KMS-11 (cell line): ENCODE measurements at regions not wholly inside any gene's neighbourhood (a gene's known extent, or its start where the extent isn't known, plus 50 kb on each side); places are given as distances from the start of the nearest gene placed in this dataset.

Source experiments
- H2AFZ ChIP-seq: fragments of 200-600 bp; sonication (generic); 2 replicates; pipeline ENCODE4 v1.6.1; 2016; ENCODE audit warnings: antibody characterized with exemption, mixed run types, low read depth
- H3K27ac ChIP-seq: fragments of 200-600 bp; sonication (generic); 2 replicates; pipeline ENCODE4 v1.6.1; 2016; ENCODE audit warnings: mild to moderate bottlenecking, mixed run types
- H3K27me3 ChIP-seq: fragments of 200-600 bp; sonication (generic); 2 replicates; pipeline ENCODE4 v1.6.1; 2017; ENCODE audit warnings: mild to moderate bottlenecking, low read depth, mixed run types, moderate library complexity; ENCODE audit not compliant: insufficient read depth
- H3K36me3 ChIP-seq: fragments of 200-600 bp; sonication (generic); 2 replicates; pipeline ENCODE4 v1.6.1; 2017; ENCODE audit warnings: mild to moderate bottlenecking, mixed run types; ENCODE audit not compliant: insufficient read depth
- H3K4me1 ChIP-seq: fragments of 200-600 bp; sonication (generic); 2 replicates; pipeline ENCODE4 v1.6.1; 2016; ENCODE audit warnings: mild to moderate bottlenecking, low read depth, mixed run types; ENCODE audit not compliant: poor library complexity, severe bottlenecking
- H3K4me2 ChIP-seq: fragments of 200-600 bp; sonication (generic); 2 replicates; pipeline ENCODE4 v1.7.0; 2016; ENCODE audit warnings: mild to moderate bottlenecking, mixed run types
- H3K4me3 ChIP-seq: fragments of 200-600 bp; sonication (generic); IDR thresholded peaks from 2 replicates; pipeline ENCODE4 v1.6.1; 2017; ENCODE audit warnings: low read depth, low read length, mixed read lengths; ENCODE audit not compliant: insufficient read depth
- H3K79me2 ChIP-seq: fragments of 200-600 bp; sonication (generic); 2 replicates; pipeline ENCODE4 v1.6.1; 2016; ENCODE audit warnings: low read depth, mixed run types; ENCODE audit not compliant: insufficient read depth
- H3K9ac ChIP-seq: fragments of 200-600 bp; sonication (generic); 2 replicates; pipeline ENCODE4 v1.6.1; 2016; ENCODE audit warnings: mild to moderate bottlenecking, mixed run types
- H4K20me1 ChIP-seq: fragments of 200-600 bp; sonication (generic); 2 replicates; pipeline ENCODE4 v1.6.1; 2016; ENCODE audit warnings: mild to moderate bottlenecking, mixed run types; ENCODE audit not compliant: insufficient read depth
- TF ChIP-seq, protein P1 (sequence below): fragments of 200-600 bp; sonication (generic); conservative IDR thresholded peaks from 2 replicates; pipeline ENCODE4 v1.6.1; 2017; ENCODE audit warnings: low read depth, mild to moderate bottlenecking, antibody characterized with exemption, low read length, moderate library complexity, mixed read lengths

DNA sequence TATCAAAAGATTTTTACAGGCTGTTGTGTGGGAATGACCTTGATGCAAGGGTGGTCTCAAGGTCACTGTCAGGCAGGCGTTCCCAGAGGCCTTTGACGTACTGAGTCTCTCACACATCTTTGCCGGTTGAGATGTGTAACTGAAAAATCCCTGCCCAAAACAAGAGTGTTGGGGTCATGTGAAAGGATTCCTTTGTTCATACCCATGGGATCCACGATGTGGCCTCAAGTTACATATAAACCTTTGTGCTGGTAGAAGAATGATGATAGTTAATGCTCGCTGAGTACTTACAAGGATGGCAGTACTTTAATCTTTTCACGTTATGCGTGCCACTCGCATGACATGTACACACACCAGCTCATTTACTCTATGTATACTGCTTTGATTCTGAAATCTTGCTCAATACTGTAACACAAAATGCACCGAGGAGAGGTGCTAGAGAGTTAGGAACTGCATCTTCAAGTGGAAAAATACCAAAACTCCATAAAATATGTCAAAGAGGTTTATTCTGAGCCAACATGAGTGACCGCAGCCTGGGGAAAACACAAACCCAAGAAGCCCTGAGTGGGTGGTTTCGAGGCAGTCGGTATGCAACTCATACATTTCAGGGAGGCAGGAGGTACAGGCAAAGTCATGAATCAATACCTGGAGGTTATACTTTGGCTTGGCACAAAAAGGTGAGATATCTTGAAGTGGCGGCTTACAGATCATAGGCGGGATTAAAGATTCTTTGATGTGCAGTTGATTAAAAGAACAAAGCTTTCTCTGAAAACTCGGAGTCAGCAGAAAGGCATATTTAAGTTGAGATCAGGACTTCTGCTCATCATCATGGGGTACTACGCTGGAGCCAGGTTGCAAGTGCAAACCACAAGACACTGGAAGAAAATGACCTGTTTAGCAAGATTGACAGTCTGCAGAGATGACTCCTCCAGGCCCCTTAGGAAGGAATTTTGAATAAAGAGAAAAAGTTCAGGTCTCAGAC is 87.4 kb upstream of the ARHGEF7 start:
- Histone ChIP-seq H3K4me3 (no peak overlapping the region), H3K4me1 (no peaks in the 10 kb centered on the region), H3K27me3 (no peaks in the 10 kb centered on the region), H3K79me2 (no peaks in the 10 kb centered on the region), H3K4me2 (no peak overlapping the region), H3K9ac (no peak overlapping the region), H3K27ac (no peak overlapping the region), H2AFZ (no peak overlapping the region), H3K36me3 (no peaks in the 10 kb centered on the region), H4K20me1 (no peaks in the 10 kb centered on the region)
- TF ChIP-seq, protein P1, sequence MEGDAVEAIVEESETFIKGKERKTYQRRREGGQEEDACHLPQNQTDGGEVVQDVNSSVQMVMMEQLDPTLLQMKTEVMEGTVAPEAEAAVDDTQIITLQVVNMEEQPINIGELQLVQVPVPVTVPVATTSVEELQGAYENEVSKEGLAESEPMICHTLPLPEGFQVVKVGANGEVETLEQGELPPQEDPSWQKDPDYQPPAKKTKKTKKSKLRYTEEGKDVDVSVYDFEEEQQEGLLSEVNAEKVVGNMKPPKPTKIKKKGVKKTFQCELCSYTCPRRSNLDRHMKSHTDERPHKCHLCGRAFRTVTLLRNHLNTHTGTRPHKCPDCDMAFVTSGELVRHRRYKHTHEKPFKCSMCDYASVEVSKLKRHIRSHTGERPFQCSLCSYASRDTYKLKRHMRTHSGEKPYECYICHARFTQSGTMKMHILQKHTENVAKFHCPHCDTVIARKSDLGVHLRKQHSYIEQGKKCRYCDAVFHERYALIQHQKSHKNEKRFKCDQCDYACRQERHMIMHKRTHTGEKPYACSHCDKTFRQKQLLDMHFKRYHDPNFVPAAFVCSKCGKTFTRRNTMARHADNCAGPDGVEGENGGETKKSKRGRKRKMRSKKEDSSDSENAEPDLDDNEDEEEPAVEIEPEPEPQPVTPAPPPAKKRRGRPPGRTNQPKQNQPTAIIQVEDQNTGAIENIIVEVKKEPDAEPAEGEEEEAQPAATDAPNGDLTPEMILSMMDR, result no peak

DNA sequence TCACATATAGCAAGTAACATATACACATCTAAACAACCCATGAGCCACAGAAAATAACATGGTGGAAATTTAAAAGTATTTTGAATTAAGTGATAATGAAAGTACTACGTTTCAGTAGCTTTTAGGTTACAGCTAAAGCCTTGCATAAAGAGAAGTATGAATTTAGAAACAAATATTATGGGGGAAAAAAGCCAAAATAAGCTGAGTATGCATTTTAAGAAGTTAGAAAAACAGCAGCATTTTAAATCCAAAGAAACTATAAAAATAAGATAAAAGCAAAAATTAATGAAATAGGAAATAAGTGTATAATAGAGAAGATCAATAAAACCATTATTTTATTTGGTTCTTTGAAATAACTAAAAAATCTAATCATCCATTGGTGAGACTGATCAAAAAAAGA is 89.8 kb upstream of the ARHGEF7 start:
- TF ChIP-seq, protein P1, result no peak
- Histone ChIP-seq H3K27ac (no peak overlapping the region), H3K4me1 (no peaks in the 10 kb centered on the region), H3K79me2 (no peaks in the 10 kb centered on the region), H3K36me3 (no peaks in the 10 kb centered on the region), H3K4me2 (no peak overlapping the region), H3K4me3 (no peak overlapping the region), H3K27me3 (no peaks in the 10 kb centered on the region), H4K20me1 (no peaks in the 10 kb centered on the region), H2AFZ (no peak overlapping the region), H3K9ac (no peak overlapping the region)

DNA sequence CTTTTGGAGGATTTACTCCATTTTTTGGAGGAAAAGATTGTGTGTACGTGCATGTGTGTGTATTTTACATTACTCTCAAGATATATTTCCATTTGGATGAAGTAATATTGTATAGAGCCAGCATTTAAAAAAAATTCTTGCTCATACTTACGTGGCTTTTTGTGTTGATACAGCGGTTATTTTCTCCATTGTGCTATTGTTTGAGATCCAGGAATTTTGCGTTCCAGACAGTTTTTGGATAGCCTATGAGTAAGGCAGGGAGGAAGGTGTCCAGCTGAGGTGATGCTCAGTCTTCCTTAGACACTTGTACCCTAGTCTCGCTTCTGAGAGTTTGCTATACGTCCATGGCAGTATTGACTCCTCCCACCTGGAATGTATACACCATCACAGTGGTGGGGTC is 92.2 kb upstream of the ARHGEF7 start:
- no peak overlapping the region for H3K4me3 ChIP-seq

DNA sequence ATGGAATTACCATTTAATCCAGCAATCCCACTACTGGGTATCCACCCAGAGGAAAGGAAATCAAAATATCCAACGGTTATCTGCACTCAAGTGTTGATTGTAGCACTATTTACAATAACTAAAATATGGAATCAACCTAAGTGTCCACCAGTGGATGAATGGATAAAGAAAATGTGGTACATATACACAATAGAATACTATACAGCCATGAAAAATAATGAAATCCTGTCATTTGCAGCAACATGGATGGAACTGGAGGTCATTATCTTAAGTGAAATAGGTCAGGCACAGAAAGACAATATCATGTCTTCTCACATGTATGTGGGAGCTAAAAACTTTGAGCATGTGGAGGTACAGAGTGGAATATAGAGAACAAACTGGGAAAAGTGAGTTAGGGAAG is 92.9 kb upstream of the ARHGEF7 start:
- Histone ChIP-seq H3K27ac (no peak overlapping the region), H3K79me2 (no peaks in the 10 kb centered on the region), H4K20me1 (no peaks in the 10 kb centered on the region), H3K4me1 (no peaks in the 10 kb centered on the region), H3K4me3 (no peak overlapping the region), H3K36me3 (no peaks in the 10 kb centered on the region), H3K27me3 (no peaks in the 10 kb centered on the region), H3K9ac (no peak overlapping the region), H2AFZ (no peak overlapping the region), H3K4me2 (no peak overlapping the region)
- TF ChIP-seq, protein P1, result no peak

More for the DNA sequence above, 92.2 kb upstream of the ARHGEF7 start:
- Histone ChIP-seq H3K27me3 (no peaks in the 10 kb centered on the region), H3K27ac (no peak overlapping the region), H4K20me1 (no peaks in the 10 kb centered on the region), H2AFZ (no peak overlapping the region), H3K9ac (no peak overlapping the region), H3K36me3 (no peaks in the 10 kb centered on the region), H3K4me1 (no peaks in the 10 kb centered on the region), H3K4me2 (no peak overlapping the region), H3K79me2 (no peaks in the 10 kb centered on the region)
- TF ChIP-seq, protein P1, result no peak
